Stimulated activated CD8-positive, alpha-beta memory T cell treated with anti-CD3 and anti-CD28 coated beads, Interleukin-4, amount 100 ng/mL, for 48 hours (primary cell): ENCODE measurements at regions not wholly inside any gene's neighbourhood (a gene's known extent, or its start where the extent isn't known, plus 50 kb on each side); places are given as distances from the start of the nearest gene placed in this dataset.

Source experiments
- DNase-seq: peaks from one replicate; pipeline ENCODE4 v3.0.0-alpha.2; 2020

DNA sequence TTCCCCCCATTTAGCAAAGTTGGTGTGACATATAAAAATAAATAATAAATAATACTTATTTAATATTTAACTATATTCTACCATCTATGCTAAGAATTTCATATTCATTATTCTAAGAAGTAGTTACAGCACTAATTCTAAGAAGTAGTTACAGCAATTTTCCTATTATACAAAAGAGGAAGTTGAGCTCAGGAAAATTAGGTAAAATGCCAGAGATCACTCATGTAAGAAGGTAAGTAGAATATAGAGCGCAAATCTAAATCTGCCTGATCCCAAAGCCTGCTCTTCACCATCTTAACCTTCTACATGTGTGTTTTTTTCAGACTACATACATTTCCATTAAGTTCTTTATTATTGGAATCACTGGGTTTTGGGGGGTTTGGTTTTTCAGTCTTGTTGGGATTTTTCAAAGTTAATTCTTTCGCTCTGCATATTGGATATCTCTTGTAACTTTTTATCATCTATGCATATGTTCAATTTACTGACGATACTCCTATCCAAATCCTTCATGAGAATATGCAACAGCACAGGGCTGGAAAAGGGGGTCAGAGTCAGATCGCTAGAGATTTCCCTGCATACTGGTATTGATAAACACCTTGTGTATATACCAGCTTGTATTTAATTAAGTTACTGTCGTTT lies 852.1 kb downstream of the MAT2B start:
- no peak for DNase-seq

DNA sequence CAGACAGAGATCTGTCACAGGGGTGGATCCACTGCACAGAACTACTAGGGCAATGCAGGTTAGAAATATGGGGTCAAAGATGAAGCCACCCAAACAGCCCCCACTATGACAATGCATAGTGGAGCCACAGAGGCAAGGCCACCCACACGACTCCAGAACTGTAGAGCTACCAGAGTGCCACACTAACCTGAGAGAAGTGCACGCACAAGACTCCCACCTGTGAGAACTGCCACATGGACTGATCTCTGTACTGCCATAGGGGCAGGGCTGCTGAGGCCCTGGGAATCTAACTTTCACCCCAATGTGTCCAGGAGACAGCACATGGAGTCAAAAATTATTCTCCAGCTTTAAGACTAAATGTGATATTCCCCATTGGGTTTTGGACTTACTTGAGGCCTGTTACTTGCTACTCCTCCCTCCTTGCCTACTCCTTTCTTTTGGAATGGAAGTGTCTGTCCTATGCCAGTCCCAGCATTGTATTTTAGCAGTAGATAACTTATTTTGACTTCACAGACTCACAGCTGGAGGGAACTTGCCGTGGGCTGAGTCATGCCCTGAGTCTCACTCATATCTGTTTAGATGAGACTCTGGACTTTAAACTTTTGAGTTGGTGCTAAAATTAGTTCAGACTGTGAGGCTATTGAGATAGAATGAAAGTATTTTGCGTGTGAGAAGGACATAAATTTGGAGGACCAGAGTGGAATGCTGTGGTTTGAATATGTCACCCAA lies 853.3 kb downstream of the MAT2B start:
- no peak for DNase-seq

- DNase-seq, result no peak
Measured at GRCh38 chr5:164359260-164360255, 854.1 kb downstream of the MAT2B start.

GRCh38 chr5:164360589-164360988 lies 855.2 kb downstream of the MAT2B start:
- DNase-seq, result no peak

- no peak for DNase-seq
Measured at GRCh38 chr5:164361986-164362385, 856.6 kb downstream of the MAT2B start.

GRCh38 chr5:164362835-164363234 lies 857.4 kb downstream of the MAT2B start:
- DNase-seq, result no peak

- DNase-seq, result no peak
Measured at GRCh38 chr5:164364237-164365208, 859.1 kb downstream of the MAT2B start.

DNA sequence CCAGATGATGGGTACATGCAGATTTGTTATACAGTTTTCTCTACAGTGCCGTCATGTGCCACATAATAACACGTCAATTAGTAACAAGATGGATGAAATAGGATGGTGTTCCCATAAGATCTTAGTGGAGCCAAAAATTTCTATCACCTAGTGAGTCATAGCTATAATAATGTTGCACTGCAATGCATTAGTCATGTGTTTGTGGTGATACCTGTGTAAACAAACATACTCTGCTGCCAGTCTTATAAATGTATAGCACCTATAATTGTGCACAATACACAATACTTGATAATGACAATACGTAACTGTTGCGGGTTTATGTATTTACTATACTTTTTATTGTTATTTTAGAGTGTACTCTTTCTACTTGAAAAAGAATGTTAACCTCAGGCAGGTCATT lies 865.4 kb downstream of the MAT2B start:
- DNase-seq, result no peak

GRCh38 chr5:164372892-164373291 lies 867.5 kb downstream of the MAT2B start:
- no peak for DNase-seq

DNA sequence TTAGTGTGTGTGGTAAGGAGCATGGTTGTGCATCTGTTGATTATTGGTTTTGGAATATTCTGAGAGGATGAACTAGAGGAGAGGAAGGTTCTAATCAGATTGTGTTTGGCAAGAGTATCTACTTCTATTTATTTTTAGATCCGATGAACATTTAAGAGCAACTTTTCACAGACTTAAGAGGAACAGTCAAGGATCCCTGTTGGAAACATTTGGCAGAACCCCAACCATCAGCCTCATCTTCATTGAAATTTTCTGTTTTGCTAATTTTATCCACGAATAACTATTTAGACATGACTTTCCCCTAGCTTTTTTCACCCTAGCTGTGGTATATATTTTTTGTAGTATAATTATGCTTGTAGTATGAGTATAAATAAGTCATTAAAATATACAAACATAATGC lies 868.5 kb downstream of the MAT2B start:
- no peak for DNase-seq

GRCh38 chr5:164375051-164375450 lies 869.6 kb downstream of the MAT2B start:
- DNase-seq, result no peak

DNA sequence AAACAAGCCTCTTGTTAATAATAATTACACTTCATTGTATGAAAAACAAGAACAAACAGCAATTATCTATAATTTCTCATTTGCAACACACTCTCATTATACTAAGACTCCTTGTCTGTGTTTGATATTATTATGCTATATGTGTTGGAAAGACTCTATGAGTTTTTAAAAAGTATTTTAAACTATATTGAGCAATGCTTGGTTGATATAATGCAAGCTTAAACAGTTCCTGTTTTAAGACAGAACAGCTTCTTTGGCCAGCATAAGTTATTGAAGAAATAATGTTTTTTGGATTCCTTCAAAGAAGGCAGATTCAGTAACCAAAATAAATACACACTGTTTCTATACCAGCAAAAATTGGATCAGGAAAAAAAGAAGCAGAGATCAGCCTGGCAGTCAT lies 871.4 kb downstream of the MAT2B start:
- no peak for DNase-seq

DNA sequence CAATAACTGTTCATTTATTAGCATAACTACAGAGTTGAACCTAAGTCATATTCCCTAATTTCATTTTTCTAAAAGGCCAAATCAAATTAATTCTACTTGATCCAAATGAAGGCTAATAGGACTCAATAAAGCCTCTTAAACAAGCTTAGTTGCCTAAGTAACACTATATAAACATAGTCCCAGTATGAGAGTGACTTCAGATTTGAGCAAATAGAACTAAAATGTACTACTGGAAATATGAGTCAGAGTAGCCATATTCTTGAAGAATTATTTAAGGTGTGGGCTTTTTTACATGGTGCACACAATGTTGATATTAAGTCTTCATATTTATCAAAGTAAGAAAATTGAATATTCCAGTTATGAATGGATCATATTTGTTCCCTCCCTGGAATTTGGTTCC lies 872.3 kb downstream of the MAT2B start:
- no peak for DNase-seq

DNA sequence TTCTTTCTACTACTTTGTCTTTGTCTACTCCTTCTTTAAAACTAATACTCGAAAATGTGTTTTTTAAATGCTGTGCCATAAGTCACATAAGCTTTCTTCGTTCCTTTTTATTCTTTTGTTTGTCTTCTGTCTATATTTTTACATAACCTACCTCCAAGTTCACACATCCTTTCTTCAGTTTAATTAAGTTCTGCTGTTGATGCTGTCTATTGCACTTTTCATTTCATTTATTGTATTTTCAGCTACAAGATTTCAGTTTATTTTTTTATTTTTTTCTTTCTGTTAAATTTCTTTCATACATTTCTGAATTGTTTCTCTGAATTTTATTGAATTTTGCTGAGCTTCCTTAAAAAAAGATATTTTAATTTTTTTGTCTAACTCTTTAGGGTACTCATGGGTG lies 878.2 kb downstream of the MAT2B start:
- no peak for DNase-seq

DNA sequence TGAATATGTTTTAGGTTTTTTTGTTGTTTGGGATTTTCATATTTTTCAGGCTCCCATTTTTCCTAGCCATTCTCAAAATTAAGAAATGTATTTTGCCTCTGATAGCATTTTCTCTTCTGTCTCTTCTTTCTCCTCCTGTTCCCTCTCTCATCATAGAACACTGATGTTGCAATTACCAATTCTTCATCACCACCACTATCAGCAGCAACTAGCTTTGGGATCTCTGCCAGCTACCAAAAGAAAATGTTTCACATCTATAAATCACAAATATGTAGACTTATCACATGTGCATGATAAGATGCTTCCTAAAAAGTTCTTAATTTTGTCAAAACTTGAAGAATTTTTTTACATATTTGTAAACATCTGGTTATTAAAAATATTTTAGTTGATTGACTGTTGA lies 887.1 kb downstream of the MAT2B start:
- no peak for DNase-seq

DNA sequence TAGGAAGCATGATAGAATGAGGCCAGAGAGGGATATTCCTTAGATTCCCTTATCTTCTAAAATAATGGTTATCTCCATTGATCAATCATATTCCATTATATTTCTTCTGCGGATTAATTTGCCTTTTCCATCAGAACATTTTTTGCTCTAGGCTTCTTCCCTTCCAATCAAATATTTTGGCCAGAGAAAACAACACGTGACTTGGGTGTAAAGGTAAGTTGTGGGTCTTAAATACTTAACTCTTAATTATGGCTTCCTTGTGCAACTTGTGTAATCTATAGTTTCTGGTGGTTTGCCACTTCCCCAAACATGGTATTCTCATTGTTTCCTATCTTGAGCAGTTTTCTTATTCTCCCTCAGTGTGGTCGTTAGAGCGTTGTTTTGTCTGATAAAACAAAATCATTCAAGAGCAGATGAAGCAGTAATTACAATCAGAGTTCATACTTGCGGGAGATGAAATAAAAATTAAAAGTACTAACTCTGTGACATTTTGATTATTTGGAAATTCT lies 889.3 kb downstream of the MAT2B start:
- no peak for DNase-seq

DNA sequence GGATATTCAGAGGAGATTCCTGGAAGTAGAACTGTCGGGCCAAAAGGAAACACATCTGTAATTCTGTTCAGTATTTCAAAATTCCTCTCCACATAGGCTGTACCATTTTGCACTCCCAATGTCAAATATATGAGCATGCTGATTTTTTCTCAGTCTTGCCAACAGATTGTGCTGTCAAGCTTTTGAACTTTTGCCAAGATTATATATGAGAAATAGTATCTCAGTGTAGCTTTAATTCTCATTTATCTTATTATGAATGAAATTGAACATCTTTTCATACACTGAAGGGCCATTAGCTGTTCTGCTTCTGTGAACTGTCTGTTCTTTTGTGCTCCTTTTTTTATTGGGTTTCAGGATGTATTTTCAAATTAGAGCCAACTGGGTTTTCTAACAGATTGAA lies 907.1 kb downstream of the MAT2B start:
- no peak for DNase-seq

DNA sequence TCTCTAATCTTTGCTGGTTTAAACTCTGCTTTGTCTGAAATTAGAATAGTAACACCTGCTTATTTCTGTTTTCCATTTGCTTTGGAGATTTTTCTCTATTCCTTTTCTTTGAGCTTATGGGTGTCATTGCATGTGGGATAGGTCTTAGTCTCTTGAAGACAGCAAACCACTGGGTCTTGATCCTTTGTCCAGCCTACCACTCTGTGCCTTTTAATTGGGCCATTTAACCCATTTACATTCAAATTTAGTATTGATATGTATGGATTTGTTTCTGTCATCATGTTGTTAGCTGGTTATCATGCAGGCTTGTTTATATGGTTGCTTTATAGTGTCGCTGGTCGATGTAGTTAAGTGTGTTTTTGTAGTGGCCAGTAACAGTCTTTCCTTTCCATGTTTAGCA lies 914.7 kb downstream of the MAT2B start:
- DNase-seq, result no peak

DNA sequence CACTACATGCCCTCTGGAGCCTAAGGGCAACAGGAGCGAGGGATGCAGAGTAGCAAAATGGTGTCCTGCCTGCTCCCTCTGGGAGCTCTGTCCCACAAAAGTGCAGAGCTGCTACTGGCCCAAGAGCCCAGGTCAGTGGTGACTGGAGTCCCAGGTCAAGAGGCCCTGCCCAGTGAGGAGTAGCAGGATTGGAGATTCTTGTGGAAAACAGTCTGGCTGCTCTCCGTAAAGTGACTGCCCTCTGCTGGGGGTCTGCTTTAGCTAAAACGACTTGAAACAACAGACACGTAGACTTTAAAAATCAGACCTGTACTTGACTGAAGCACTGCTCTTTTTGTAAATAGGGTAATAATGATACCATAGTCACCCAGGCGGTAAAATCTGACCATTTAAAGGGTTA lies 917.0 kb downstream of the MAT2B start:
- no peak for DNase-seq

- DNase-seq, result no peak
Measured at GRCh38 chr5:164431634-164432304, 926.4 kb downstream of the MAT2B start.

GRCh38 chr5:164433106-164433870 lies 927.9 kb downstream of the MAT2B start:
- no peak for DNase-seq
